ENCODE measurements at regions not wholly inside any gene's neighbourhood (a gene's known extent, or its start where the extent isn't known, plus 50 kb on each side); places are given as distances from the start of the nearest gene placed in this dataset.

DNA sequence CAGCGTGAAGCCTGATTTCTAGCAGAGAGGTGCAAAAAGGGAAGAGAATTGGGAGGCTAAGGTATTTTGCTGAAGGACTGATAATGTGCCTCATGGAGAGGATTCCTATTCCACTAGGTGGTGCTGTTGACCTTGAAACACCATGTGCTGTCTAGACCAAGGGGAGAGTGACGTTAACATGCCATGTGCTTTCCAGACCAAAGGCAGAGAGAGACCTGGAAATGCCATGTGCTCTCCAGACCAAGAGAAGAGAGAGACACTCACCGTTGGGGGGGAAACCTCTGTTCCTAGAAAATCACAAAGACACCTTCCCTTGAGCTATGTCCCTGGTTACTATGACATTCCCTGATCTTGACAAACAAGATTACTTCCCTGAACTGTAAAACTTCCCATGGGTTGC is 286.0 kb upstream of the TUSC1 start:
- no peak for TF ChIP-seq POLR2A (IDR thresholded peaks at IDR 0.05)
- TF ChIP-seq, protein P1, sequence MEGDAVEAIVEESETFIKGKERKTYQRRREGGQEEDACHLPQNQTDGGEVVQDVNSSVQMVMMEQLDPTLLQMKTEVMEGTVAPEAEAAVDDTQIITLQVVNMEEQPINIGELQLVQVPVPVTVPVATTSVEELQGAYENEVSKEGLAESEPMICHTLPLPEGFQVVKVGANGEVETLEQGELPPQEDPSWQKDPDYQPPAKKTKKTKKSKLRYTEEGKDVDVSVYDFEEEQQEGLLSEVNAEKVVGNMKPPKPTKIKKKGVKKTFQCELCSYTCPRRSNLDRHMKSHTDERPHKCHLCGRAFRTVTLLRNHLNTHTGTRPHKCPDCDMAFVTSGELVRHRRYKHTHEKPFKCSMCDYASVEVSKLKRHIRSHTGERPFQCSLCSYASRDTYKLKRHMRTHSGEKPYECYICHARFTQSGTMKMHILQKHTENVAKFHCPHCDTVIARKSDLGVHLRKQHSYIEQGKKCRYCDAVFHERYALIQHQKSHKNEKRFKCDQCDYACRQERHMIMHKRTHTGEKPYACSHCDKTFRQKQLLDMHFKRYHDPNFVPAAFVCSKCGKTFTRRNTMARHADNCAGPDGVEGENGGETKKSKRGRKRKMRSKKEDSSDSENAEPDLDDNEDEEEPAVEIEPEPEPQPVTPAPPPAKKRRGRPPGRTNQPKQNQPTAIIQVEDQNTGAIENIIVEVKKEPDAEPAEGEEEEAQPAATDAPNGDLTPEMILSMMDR (IDR thresholded peaks at IDR 0.05): peak in 4 of 7 experiments; percentile 34 to 65 (median 46)

Measured in body of pancreas (tissue), 4 donors.